Posterior cingulate gyrus (tissue), 11 donors: ENCODE measurements at regions not wholly inside any gene's neighbourhood (a gene's known extent, or its start where the extent isn't known, plus 50 kb on each side); places are given as distances from the start of the nearest gene placed in this dataset.

Experiments used
- DNase-seq, 10 donors: peaks; one replicate each; pipeline versions ENCODE4 v3.0.0 to v3.0.0-alpha.2; 2020 to 2021; ENCODE audit warnings: mixed read lengths in 3 of 10
- intact Hi-C: fragments of 100-400 bp; cut with DNase I; formaldehyde crosslinking; loops from one replicate; pipeline ENCODE4 v1.15.1; 2023

DNA sequence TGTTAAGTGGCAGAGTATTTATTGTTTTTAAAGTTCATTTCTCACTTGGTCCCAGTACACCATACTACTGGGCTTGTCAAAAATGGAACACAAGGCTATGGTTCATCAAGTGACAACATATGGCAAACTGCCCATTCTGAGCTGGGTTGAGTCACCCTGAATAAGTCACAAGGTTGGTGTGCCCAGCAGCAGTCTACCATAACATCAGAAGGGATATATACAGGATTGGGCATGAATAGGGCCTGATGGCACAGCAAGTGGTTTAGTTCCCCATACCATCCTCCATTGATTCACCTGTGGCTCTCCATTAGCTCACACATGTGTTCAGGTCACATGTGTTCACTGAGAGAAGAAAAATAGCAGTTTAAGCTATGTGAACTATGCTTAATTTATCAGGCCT lies 249.8 kb upstream of the PRDM9 start:
- intact Hi-C loops = no loop called here
- DNase-seq = no peak

DNA sequence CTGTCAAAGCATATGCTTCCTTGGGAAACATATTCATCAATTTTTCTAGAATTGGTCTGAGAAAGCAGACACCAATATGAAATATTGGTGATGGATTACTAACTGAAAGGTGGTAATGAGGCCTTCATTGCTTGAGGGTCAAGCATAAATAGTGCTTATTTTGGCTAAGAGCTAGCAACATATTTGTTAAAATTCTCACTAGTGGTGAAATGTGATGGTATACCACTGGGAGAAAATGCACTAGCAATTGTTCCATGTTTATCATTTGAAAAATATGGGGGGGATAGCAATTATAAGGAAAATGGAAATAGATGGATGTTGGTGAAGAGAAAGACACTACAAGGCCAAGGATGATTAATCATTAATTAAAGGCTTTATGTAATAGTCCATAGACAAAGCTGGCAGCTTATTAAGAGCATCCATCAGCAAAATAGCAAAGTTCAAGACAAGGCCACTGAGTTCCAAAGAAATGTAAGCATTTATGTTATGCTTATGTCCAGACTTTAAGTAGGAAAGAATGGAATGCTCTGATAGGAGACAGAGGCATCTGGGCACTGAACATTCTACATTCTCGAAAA lies 253.7 kb upstream of the PRDM9 start:
- intact Hi-C loops = no loop called here
- no peak for DNase-seq

- DNase-seq = no peak
- intact Hi-C loops = no loop called here
Observed at GRCh38 chr5:23242891-23243290, 264.5 kb upstream of the PRDM9 start.

DNA sequence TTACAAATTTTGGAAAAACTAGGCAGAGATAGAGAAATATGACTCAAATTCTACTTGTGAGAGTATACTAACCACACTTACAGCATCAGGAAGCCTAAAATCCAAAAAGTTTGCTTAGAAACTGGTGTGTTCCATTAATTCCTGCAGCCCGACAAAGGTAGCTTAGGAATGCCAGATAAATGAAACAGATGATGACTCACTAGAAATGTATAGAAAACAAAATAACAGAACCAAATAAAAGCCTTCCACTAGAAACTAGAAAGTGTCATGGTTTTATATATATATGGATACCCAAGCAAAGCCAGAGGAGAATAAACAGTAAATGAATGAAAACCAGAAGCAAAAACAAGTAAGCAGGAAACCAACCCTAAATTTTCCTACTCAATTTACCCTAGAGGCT lies 272.2 kb upstream of the PRDM9 start:
- intact Hi-C loops = no loop called here
- DNase-seq = no peak

DNA sequence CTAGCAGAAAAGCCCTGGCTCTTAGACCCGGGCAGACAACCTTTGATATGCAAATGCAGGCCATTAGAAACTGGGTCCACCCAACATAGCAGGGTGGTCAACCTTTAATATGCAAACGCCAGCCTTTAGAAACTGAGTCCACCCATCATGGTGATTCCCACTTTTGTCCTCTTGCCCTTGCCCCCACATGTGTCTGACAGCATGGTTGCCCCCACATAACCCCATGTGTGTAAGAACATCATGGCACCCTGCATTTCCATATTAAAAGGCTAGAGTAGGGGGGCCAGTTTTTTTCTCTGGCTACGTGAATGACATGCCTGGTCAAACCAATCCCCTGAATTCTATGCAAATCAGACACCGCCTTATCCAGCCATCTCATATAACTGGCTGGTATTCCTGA lies 273.2 kb upstream of the PRDM9 start:
- intact Hi-C loops = no loop called here

GRCh38 chr5:23223846-23224245 lies 283.6 kb upstream of the PRDM9 start:
- DNase-seq = no peak
- intact Hi-C loops = no loop called here

More for the DNA sequence above, 273.2 kb upstream of the PRDM9 start:
- no peak for DNase-seq

- intact Hi-C loops = no loop called here
- DNase-seq = peak in 1 of 10 donors; percentile 75
Observed at GRCh38 chr5:23221831-23222230, 285.6 kb upstream of the PRDM9 start.

DNA sequence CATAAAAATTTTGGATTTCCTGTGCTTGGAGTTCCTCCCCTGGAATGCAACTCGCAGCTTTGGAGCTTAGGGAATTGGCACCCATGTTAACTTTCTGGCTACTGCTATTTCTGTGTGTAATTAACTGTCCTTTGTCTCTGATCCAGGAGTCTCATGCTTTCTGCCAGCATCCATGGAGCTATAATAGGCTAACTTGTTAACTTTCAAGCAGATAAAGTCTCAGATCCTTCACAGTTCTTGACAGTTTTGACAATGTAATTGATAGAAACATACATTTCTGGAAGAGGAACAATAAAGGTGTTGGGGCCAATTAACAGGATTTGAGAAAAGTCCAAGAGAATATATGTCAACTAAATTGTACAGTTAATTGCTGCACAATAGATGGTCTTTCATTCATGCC lies 290.2 kb upstream of the PRDM9 start:
- no peak for DNase-seq
- intact Hi-C loops = no loop called here

GRCh38 chr5:23216345-23216744 lies 291.1 kb upstream of the PRDM9 start:
- DNase-seq = no peak
- intact Hi-C loops = no loop called here

DNA sequence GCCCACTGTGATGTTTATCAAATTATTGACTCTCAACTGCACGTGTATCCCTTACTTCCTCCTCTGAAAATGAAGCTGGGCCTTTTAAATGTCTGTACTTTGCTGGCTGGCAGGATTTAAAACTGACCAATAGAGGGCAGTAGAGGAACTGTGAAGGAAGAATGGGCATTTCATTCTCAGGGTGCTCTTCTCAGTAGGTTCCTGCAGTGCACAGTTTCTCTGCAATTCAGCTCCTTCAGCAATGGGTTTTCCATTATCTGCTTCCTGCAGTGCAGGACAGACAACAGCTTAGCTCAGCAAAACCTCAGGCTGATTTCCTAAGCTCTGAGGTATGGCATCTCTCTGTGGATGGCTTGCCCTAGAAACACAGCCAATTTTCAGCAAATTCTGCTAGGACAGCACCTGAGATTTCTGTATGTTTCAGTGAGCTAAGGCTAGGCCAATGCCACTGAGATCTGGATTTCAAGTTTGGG lies 298.4 kb upstream of the PRDM9 start:
- intact Hi-C loops = no loop called here
- DNase-seq = no peak

- intact Hi-C loops = no loop called here
- no peak for DNase-seq
Observed at GRCh38 chr5:23204111-23204510, 303.3 kb upstream of the PRDM9 start.

DNA sequence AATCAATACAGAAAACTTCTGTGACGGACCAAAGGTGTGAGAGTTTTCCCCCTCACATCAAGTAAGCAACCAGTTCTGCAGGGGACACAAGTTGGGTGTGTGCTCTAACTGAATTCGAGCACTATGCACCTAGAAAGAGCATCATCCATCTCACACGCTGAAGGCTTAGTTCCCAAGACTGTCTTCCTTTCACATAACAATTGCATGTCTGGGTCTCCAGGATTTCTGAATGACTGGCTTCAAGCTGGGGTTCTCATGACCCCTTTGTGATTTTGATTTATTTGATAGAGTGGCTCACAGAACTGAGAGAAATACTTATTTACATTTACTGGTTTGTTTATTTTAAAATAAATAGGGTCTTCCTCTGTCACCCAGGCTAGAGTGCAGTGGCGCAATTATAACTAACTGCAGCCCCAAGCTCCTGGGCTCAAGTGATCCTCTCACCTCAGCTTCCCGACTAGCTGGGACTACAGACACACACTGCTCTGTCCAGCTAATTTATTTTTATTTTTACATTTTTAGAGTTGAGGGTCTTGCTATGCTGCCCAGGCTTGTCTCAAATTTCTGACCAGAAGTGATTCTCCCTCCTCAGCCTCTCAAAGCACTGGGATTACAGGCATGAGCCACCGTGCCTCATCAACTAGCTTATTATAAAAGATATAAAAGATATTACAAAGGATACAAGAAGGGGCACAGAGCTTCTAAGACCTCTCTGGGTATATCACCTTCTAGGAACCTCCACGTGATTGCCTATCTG lies 316.7 kb upstream of the CDH12 start:
- DNase-seq = no peak
- intact Hi-C loops = no loop called here

DNA sequence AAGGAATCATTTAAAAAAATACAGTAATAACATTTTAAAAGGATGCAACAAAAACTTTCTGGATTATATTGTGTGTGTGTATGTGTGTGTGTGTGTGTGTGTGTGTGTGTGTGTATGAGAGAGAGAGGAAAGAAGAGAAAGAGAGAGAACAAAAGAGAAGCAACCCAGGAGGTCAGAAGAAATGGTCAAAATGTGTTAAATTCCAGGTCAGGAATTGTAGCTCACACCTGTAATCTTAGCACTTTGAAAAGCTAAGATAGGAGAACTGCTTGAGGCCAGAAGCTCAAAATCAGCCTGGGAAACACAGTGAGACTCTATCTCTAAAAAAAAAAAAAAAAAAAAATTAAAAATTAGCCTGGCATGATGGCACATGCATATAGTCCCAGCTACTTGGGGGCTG lies 311.8 kb upstream of the CDH12 start:
- intact Hi-C loops = no loop called here
- DNase-seq = no peak

- DNase-seq = no peak
- intact Hi-C loops = no loop called here
Observed at GRCh38 chr5:23158179-23158578, 305.0 kb upstream of the CDH12 start.

DNA sequence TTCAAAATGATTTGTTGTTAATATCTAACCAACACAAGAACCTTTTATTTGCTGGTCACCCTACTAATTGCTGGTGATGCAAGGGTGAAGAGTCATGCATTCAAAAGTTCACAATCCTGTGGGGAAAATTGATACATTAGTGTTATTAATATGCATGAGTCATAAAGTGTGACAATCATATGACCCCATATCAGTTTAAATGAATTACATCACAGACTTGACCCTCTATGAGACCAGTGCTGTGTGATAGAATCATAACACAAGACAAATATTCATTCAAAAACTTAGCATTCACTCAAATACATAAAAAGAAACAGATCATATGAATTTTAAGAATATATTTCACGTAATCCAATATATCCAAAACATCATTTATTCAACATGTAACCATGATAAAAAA lies 304.6 kb upstream of the CDH12 start:
- intact Hi-C loops = no loop called here
- no peak for DNase-seq

GRCh38 chr5:23157169-23157568 lies 304.0 kb upstream of the CDH12 start:
- intact Hi-C loops = no loop called here
- no peak for DNase-seq

GRCh38 chr5:23147625-23148024 lies 294.5 kb upstream of the CDH12 start:
- intact Hi-C loops = no loop called here
- no peak for DNase-seq

DNA sequence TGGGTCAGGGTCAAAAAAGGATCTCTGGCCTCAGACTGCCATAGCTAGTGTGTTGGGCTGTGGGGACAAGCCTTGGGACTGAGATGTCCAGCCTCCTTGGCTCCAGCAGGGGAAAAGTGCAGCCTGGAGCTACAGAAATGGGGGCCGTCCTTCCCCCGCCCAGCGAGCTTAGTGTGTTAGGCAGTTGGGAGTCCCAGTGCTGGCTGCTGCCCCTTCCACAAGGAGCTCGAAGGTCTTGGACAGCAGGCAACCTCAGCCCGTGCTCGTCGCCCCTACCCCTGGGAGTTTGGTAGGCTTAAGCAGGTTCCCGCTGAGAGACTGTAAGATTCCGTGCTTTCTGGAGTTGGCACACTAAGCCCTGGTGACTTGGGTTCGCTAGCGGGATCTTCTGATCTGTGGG lies 293.0 kb upstream of the CDH12 start:
- peak in 2 of 10 donors; percentile 58 to 68 for DNase-seq
- intact Hi-C loops = no loop called here

DNA sequence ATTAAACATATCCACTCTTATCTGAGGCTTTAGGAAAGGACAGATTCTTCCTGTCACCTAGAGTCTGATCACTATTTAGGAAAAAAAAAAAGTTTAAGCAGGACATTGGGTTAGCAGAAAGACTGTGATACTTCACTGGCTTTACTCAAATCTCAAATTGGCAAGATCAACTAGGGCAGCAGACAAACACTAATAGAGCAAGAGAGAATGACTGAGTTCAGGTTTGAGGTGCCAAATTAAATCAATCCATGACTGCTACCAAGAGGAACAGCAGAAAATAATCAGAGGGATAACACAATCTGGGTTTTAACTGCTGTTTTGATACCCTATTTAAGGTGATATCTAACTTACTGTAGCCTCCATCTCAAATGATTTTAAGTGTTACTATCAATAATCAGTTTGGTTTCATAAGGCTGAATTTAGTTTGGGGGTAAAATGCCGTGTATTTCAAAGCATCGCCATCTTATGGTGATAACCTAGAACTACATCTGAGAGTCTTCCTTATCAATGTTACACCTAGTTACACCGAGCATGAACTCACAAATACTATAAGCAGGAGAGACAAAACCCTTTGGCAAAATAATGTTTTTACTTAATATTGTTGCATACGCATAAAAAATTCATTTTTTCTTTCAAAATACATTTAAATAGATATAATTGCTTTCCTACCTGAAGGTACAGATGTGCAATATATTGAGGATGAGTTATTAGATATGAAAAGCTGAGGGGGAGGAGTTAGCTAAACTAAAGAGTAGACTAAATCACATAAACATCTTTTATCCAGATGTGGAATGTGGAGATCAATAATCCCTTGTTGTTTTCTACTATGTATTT lies 286.4 kb upstream of the CDH12 start:
- intact Hi-C loops = no loop called here
- no peak for DNase-seq

GRCh38 chr5:23136958-23137357 lies 283.8 kb upstream of the CDH12 start:
- DNase-seq = no peak
- intact Hi-C loops = no loop called here

GRCh38 chr5:23132231-23132630 lies 279.1 kb upstream of the CDH12 start:
- no peak for DNase-seq
- intact Hi-C loops = no loop called here

DNA sequence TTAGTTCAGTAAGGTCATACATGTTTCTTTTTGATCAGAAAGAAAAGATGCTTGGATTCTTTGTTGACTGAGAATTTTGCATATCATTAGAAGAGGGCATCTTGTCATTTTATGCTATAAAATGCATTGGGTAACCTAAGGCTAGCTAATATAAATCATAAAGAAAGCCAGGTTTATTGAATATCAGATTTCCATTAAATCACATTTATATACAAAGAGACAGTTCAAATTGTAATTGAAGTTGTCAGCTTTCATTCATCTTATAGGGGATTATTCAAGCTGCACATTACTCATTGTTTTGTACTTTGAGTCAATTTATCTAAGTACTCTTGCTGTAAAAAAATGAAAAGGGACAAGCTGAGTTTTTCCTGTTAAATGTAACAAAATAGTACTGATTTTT lies 259.1 kb upstream of the CDH12 start:
- no peak for DNase-seq
- intact Hi-C loops = no loop called here
